Testis (tissue), 2 donors: ENCODE measurements at regions not wholly inside any gene's neighbourhood (a gene's known extent, or its start where the extent isn't known, plus 50 kb on each side); places are given as distances from the start of the nearest gene placed in this dataset.

ENCODE experiments used
- CTCF ChIP-seq, 3 experiments: fragments of 450-650 bp in 2 of 3; fragments of 200-600 bp in 1 of 3; sonication (generic) in 1 of 3; IDR thresholded peaks; one replicate each; pipeline ENCODE4 v1.5.1; 2016 to 2019; ENCODE audit warnings: antibody characterized with exemption in 3 of 3, mild to moderate bottlenecking in 2 of 3, moderate library complexity in 1 of 3
- POLR2A ChIP-seq: fragments of 450-650 bp; IDR thresholded peaks from one replicate; pipeline ENCODE4 v1.6.1; 2017; ENCODE audit warnings: antibody characterized with exemption, mild to moderate bottlenecking, moderate library complexity

- TF ChIP-seq CTCF (IDR thresholded peaks at IDR 0.05): no peak
- TF ChIP-seq POLR2A: no peak
Observed at GRCh38 chr5:166582416-166582815, 1709.0 kb upstream of the WWC1 start.
